ENCODE measurements at regions not wholly inside any gene's neighbourhood (a gene's known extent, or its start where the extent isn't known, plus 50 kb on each side); places are given as distances from the start of the nearest gene placed in this dataset.

DNA sequence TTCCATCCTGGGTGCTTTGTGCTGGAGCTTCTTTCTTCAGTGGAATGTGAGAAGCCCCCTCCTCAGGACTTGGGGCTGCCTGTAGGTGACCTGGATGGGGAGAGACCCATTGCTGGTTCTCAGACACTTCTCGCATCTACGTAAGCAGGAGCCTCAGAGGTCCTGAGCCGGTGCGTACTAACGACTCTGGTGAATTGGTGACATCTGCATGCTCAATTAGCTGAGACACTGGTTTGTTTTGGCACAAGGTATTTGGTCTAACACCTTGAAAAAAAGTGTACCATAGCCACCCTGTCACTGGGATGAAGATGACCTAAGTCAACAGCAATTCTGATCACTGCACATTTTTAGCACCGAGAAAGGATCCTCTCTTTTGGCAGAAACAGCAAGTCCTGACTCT, 57.7 kb downstream of the LRRC30 start:
- Mint-ChIP-seq H3K27me3 (no peaks in the 10 kb centered on the region), H3K9me3 (peaks cover 2 to 8% (median 6%) of the 10 kb centered on the region in 3 donors), H3K4me3 (no peak overlapping the region)

DNA sequence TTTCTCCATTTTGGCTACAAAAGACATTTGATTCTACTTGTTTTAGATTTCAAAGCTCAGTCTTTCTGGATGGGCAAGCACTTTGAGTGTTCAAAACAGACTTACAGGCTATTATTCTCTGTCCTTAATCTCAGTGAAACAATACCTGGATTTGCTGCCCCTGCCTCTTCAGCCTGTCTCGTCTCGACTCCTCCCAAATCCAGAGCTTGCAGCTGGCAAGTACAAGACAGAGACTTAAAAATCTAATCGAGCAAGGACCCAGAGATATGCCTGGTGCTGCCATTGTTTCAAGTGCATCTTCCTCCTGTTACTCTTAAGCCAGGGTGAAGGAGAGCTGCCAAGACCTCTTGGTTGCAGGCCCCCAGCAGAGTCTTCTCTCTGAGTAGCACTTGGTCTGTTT, 59.2 kb downstream of the LRRC30 start:
- Mint-ChIP-seq H3K4me1 (peaks cover 0 to 2% (median 0%) of the 10 kb centered on the region in 3 donors), H3K36me3 (peaks cover 2% of the 10 kb centered on the region), H3K27ac (no peak overlapping the region), H3K4me3 (no peak overlapping the region), H3K27me3 (no peaks in the 10 kb centered on the region), H3K9me3 (peaks cover 3 to 14% (median 13%) of the 10 kb centered on the region in 3 donors)

More for the DNA sequence above, 57.7 kb downstream of the LRRC30 start:
- Mint-ChIP-seq H3K36me3 (peaks cover 2% of the 10 kb centered on the region), H3K4me1 (peaks cover 0 to 2% (median 0%) of the 10 kb centered on the region in 3 donors), H3K27ac (no peak overlapping the region)

- no peak overlapping the region for H3K4me3 Mint-ChIP-seq
These were observed 60.2 kb downstream of the LRRC30 start for GRCh38 chr18:7291046-7291445.

DNA sequence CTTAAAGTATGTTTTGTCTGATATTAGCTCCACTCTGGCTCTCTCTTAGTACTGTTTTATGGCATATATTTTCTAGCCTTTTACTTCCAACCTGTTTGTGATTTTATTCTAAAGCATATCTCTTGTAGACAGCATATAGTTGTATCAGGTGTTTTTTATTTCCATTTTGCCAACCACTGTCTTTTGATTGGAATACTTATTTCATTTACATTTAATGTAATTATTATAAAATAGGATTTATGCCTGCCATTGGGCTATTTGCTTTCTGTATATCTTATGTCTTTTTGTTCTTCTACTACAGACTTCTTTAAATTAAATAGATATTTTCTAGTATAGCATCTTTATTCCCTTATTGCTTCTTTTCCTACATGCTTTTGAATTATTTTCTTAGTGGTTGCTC, 67.3 kb downstream of the LRRC30 start:
- H3K4me1 Mint-ChIP-seq = no peaks in the 10 kb centered on the region
- peaks cover 12 to 33% (median 17%) of the 10 kb centered on the region in 3 donors for H3K9me3 Mint-ChIP-seq
- no peaks in the 10 kb centered on the region for H3K27me3 Mint-ChIP-seq
- no peak overlapping the region for H3K27ac Mint-ChIP-seq
- H3K36me3 Mint-ChIP-seq = peaks cover 2% of the 10 kb centered on the region
- no peak overlapping the region for H3K4me3 Mint-ChIP-seq

More at GRCh38 chr18:7291046-7291445, 60.2 kb downstream of the LRRC30 start:
- H3K27ac Mint-ChIP-seq = no peak overlapping the region
- peaks cover 8 to 22% (median 19%) of the 10 kb centered on the region in 3 donors for H3K9me3 Mint-ChIP-seq
- no peaks in the 10 kb centered on the region for H3K27me3 Mint-ChIP-seq
- H3K4me1 Mint-ChIP-seq = peaks cover 0 to 2% (median 0%) of the 10 kb centered on the region in 3 donors
- H3K36me3 Mint-ChIP-seq = peaks cover 2% of the 10 kb centered on the region

DNA sequence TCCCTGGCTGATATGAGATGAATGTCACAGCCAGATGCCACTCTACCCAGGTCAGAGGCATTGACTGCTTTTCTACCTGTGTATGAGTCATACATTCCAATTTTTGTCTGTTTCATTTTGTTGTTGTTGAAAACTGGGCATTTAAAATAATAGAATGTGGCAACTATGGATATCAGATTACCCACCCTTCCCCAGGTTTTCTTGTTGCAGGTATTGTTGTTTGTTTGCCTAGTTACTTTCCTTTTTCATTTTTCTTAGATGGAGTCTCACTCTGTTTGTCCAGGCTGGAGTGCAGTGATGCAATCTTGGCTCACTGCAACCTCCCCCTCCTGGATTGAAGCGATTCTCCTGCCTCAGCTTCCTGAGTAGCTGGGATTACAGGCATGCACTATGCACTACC, 70.2 kb downstream of the LRRC30 start:
- Mint-ChIP-seq H3K36me3 (no peaks in the 10 kb centered on the region), H3K9me3 (peaks cover 2 to 18% (median 5%) of the 10 kb centered on the region in 3 donors), H3K27ac (no peak overlapping the region)

DNA sequence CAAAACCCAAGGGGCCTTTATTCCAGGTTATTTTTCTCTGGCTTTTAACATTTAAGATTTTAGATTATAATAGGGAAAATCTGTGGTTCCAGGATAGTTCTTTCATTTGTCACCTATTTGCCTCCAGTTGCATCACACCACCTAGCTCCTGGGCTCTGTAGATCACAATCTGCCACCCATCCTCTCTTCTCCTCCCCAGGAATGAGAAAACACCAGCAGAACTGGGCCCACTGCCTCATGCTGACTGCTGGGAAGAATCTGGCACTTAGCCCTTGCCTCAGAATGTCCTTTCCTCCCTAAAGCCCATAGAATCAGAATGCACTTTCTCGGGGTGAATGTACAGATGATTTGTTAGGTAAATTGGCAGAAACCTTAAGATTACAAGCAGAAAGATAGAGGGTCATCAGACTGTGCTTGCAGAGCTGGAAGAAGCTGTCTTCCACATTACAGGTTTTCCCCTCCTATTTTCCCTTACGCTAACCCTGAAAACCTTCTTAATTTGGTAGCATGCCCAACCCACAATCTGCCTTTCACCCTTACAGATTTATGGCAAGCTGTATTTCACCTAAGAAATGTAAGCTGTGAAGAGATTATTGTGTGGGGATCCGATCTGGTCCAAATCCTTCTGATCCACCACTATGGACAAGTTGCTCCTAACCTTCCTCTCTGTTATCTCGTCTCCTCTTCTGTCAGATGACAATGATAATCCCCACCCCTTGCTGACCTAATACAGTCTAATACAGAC, 72.6 kb downstream of the LRRC30 start:
- H3K4me1 Mint-ChIP-seq = no peaks in the 10 kb centered on the region
- H3K27me3 Mint-ChIP-seq = no peaks in the 10 kb centered on the region
- no peaks in the 10 kb centered on the region for H3K36me3 Mint-ChIP-seq
- peaks cover 0 to 10% (median 2%) of the 10 kb centered on the region in 3 donors for H3K9me3 Mint-ChIP-seq
- no peak overlapping the region for H3K27ac Mint-ChIP-seq
- no peak overlapping the region for H3K4me3 Mint-ChIP-seq

More for the DNA sequence above, 70.2 kb downstream of the LRRC30 start:
- Mint-ChIP-seq H3K4me1 (no peaks in the 10 kb centered on the region), H3K4me3 (no peak overlapping the region), H3K27me3 (no peaks in the 10 kb centered on the region)

DNA sequence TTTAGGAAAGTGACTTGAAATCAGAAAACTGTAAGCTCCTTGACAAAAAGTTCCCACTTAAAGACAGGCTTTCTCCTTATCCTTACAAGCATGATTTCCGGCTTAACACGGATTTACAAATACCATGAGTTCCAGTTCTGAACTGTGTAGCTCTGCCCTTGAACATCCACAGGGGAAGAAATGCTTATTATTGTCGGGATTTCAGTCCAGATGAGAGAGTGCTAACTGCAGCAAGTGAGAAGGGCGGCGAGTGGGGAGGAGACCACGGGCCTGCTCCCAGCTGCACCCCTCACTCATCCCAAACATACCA, 73.1 kb downstream of the LRRC30 start:
- no peaks in the 10 kb centered on the region for H3K4me1 Mint-ChIP-seq
- H3K9me3 Mint-ChIP-seq = peaks cover 0 to 9% (median 2%) of the 10 kb centered on the region in 3 donors
- H3K27me3 Mint-ChIP-seq = no peaks in the 10 kb centered on the region
- no peak overlapping the region for H3K27ac Mint-ChIP-seq
- no peaks in the 10 kb centered on the region for H3K36me3 Mint-ChIP-seq
- no peak overlapping the region for H3K4me3 Mint-ChIP-seq

DNA sequence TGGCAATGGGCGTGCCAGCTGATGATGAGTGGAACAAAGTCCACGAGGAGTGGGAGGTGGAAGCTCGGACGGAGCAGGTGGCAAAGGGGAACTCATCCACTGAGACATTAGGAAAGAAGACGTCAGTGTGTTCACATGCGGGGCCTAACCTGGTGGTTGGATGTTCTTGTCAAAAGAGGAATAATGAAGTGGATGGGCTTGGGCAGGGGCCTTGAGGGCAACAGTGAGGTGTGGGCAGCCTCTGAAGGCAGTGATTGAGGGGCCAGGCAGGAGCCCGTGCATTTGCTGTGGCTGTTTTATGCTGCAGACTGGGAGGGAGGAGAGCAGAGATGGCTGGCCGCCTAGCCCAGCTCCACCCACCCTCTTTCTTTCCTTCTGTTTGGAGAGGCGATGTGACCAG, 74.5 kb downstream of the LRRC30 start:
- H3K4me3 Mint-ChIP-seq = no peak overlapping the region
- H3K36me3 Mint-ChIP-seq = no peaks in the 10 kb centered on the region
- no peak overlapping the region for H3K27ac Mint-ChIP-seq
- no peaks in the 10 kb centered on the region for H3K4me1 Mint-ChIP-seq
- no peaks in the 10 kb centered on the region for H3K9me3 Mint-ChIP-seq
- no peaks in the 10 kb centered on the region for H3K27me3 Mint-ChIP-seq

- no peak overlapping the region for H3K27ac Mint-ChIP-seq
- H3K4me1 Mint-ChIP-seq = no peaks in the 10 kb centered on the region
- H3K9me3 Mint-ChIP-seq = no peaks in the 10 kb centered on the region
- H3K4me3 Mint-ChIP-seq = no peak overlapping the region
- no peaks in the 10 kb centered on the region for H3K27me3 Mint-ChIP-seq
- H3K36me3 Mint-ChIP-seq = no peaks in the 10 kb centered on the region
These were observed 76.1 kb downstream of the LRRC30 start for GRCh38 chr18:7307030-7307429.

GRCh38 chr18:7307526-7307925, 76.6 kb downstream of the LRRC30 start:
- Mint-ChIP-seq H3K27me3 (no peaks in the 10 kb centered on the region), H3K4me1 (no peaks in the 10 kb centered on the region), H3K4me3 (no peak overlapping the region), H3K27ac (peak overlapping the region in 1 of 3 donors; percentile 49), H3K9me3 (peaks cover 0 to under 1% (median under 1%) of the 10 kb centered on the region in 3 donors), H3K36me3 (no peaks in the 10 kb centered on the region)

- H3K36me3 Mint-ChIP-seq = no peaks in the 10 kb centered on the region
- no peaks in the 10 kb centered on the region for H3K4me1 Mint-ChIP-seq
- H3K27ac Mint-ChIP-seq = no peak overlapping the region
- no peak overlapping the region for H3K4me3 Mint-ChIP-seq
- H3K27me3 Mint-ChIP-seq = no peaks in the 10 kb centered on the region
- H3K9me3 Mint-ChIP-seq = peaks cover 3 to 6% (median 5%) of the 10 kb centered on the region in 3 donors
These were observed 86.9 kb downstream of the LRRC30 start for GRCh38 chr18:7317804-7318231.

DNA sequence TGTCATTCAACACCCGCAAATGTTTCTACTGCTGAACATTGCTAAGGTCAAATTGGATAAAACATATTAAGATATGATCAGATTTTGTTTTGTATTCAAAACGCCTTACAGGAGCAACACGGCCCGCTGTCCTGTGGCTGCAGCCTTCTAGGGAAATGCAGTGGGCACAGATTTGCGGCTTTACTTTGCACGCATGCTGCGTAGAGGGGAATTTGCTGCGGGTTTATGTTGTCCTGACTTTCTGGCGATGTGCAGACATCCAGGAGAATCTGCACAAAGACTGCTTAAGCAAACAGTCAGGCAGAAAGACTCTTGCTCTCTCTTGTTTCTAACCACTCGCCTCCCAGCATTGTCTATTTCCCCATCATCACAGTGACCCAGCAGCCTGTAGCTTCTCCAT, 88.3 kb downstream of the LRRC30 start:
- Mint-ChIP-seq H3K9me3 (peaks cover 0 to 3% (median 3%) of the 10 kb centered on the region in 3 donors), H3K36me3 (no peaks in the 10 kb centered on the region), H3K4me3 (no peak overlapping the region), H3K4me1 (no peaks in the 10 kb centered on the region), H3K27me3 (no peaks in the 10 kb centered on the region), H3K27ac (no peak overlapping the region)

- Mint-ChIP-seq H3K27me3 (no peaks in the 10 kb centered on the region), H3K36me3 (peaks cover 1% of the 10 kb centered on the region), H3K4me1 (peaks cover 0 to 2% (median 0%) of the 10 kb centered on the region in 3 donors), H3K4me3 (no peak overlapping the region), H3K27ac (no peak overlapping the region), H3K9me3 (peaks cover 0 to 5% (median 3%) of the 10 kb centered on the region in 3 donors)
These were observed 90.9 kb downstream of the LRRC30 start for GRCh38 chr18:7321831-7322230.

DNA sequence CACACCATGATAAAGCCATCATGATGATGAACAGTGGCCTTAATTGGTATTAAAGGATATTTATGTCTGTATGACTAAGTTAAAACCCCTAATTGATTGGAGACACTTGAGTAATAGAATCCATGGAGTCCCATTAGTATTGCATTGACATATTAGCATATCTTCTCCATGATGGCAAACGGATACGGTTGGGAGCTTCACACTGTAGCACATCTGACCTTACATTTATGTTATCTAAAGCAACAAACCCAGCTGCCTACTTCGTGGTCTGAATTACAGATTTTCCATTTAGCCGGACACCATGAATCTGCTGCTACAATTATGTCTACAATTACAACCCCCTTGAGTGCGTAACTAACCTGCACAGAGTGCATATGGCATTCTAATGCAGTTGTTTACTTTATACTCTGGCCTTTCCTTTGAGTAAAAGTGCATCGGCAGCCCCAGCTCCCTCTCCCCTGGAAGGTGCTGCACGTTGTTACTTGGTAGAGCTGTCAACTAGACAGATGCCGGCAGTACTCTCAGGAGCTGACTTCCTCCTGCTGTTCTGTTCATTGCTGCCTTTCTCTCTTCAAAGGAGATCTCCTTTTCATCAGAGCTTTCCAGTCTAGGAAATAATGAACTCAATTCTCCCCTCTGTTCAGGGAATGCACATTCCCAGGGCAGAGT, 92.1 kb downstream of the LRRC30 start:
- Mint-ChIP-seq H3K4me3 (no peak overlapping the region), H3K36me3 (peaks cover 1% of the 10 kb centered on the region), H3K4me1 (peaks cover 0 to 2% (median 0%) of the 10 kb centered on the region in 3 donors), H3K9me3 (peaks cover 3 to 5% (median 5%) of the 10 kb centered on the region in 3 donors), H3K27me3 (no peaks in the 10 kb centered on the region), H3K27ac (no peak overlapping the region)

GRCh38 chr18:7325126-7325430, 94.2 kb downstream of the LRRC30 start:
- Mint-ChIP-seq H3K4me3 (no peak overlapping the region), H3K4me1 (peaks cover 0 to 2% (median 0%) of the 10 kb centered on the region in 3 donors), H3K9me3 (peaks cover 0 to 9% (median 5%) of the 10 kb centered on the region in 3 donors), H3K27ac (no peak overlapping the region), H3K27me3 (no peaks in the 10 kb centered on the region), H3K36me3 (peaks cover 1% of the 10 kb centered on the region)

- H3K4me1 Mint-ChIP-seq = peaks cover 0 to 2% (median 0%) of the 10 kb centered on the region in 3 donors
- H3K36me3 Mint-ChIP-seq = peaks cover 2% of the 10 kb centered on the region
- peaks cover 0 to 8% (median 5%) of the 10 kb centered on the region in 3 donors for H3K9me3 Mint-ChIP-seq
- no peak overlapping the region for H3K4me3 Mint-ChIP-seq
- no peak overlapping the region for H3K27ac Mint-ChIP-seq
- no peaks in the 10 kb centered on the region for H3K27me3 Mint-ChIP-seq
These were observed 98.1 kb downstream of the LRRC30 start for GRCh38 chr18:7329016-7329415.

Data from IgD-negative memory B cell (primary cell).